Neural cell (in vitro differentiated cells): ENCODE measurements at regions not wholly inside any gene's neighbourhood (a gene's known extent, or its start where the extent isn't known, plus 50 kb on each side); places are given as distances from the start of the nearest gene placed in this dataset.

Source experiments
- H2AFZ ChIP-seq: fragments of 200-600, 300-800 bp; sonication (generic), shearing (Covaris generic); 2 replicates; pipeline ENCODE4 v1.6.0; 2014; ENCODE audit warnings: low read depth, mild to moderate bottlenecking, antibody characterized with exemption, low read length, moderate library complexity
- H3F3A ChIP-seq: fragments of 200-600 bp; shearing (Covaris generic); 2 replicates; pipeline ENCODE4 v1.6.1; 2016; ENCODE audit warnings: mild to moderate bottlenecking, moderate library complexity, mixed read lengths, antibody characterized with exemption, low read length; ENCODE audit not compliant: insufficient read depth, poor library complexity, severe bottlenecking
- H3K27ac ChIP-seq: fragments of 200-600, 300-800 bp; sonication (generic), shearing (Covaris generic); 2 replicates; pipeline ENCODE4 v1.5.1; 2014; ENCODE audit warnings: mild to moderate bottlenecking, low read length, moderate library complexity
- H3K27me3 ChIP-seq: fragments of 300-800, 200-600 bp; sonication (generic), shearing (Covaris generic); 2 replicates; pipeline ENCODE4 v1.6.0; 2014; ENCODE audit warnings: mild to moderate bottlenecking, low read depth, low read length, moderate library complexity; ENCODE audit not compliant: insufficient read depth
- H3K36me3 ChIP-seq: fragments of 300-800, 200-600 bp; sonication (generic), shearing (Covaris generic); 2 replicates; pipeline ENCODE4 v1.5.1; 2014; ENCODE audit warnings: mild to moderate bottlenecking, antibody characterized with exemption, low read length, moderate library complexity; ENCODE audit not compliant: insufficient read depth
- H3K4me2 ChIP-seq: fragments of 300-800, 200-600 bp; sonication (generic), shearing (Covaris generic); 2 replicates; pipeline ENCODE4 v1.6.0; 2014; ENCODE audit warnings: mild to moderate bottlenecking, low read length
- H3K4me3 ChIP-seq: fragments of 300-800, 200-600 bp; sonication (generic), shearing (Covaris generic); 2 replicates; pipeline ENCODE4 v1.5.1; 2014; ENCODE audit warnings: mild to moderate bottlenecking, low read length, moderate library complexity
- H3K79me2 ChIP-seq: fragments of 200-600 bp; shearing (Covaris generic); replicated peaks from 2 replicates; pipeline ENCODE4 v1.6.0; 2014; ENCODE audit warnings: mild to moderate bottlenecking, low read length, moderate library complexity; ENCODE audit not compliant: insufficient read depth
- H3K9ac ChIP-seq: fragments of 300-800, 200-600 bp; sonication (generic), shearing (Covaris generic); 2 replicates; pipeline ENCODE4 v1.6.1; 2016; ENCODE audit warnings: mild to moderate bottlenecking, low read length, mixed read lengths
- H3K9me2 ChIP-seq: fragments of 200-600 bp; shearing (Covaris generic); 2 replicates; pipeline ENCODE4 v1.6.1; 2016; ENCODE audit warnings: mild to moderate bottlenecking, low read length, mixed read lengths; ENCODE audit not compliant: insufficient read depth
- H3K9me3 ChIP-seq: fragments of 200-600, 300-800 bp; sonication (generic), shearing (Covaris generic); 2 replicates; pipeline ENCODE4 v1.6.1; 2016; ENCODE audit warnings: mild to moderate bottlenecking, mixed run types, low read length, moderate library complexity, mixed read lengths
- H4K20me1 ChIP-seq: fragments of 200-600 bp; shearing (Covaris generic); 2 replicates; pipeline ENCODE4 v1.6.1; 2016; ENCODE audit warnings: mild to moderate bottlenecking, mixed run types; ENCODE audit not compliant: insufficient read depth
- EP300 ChIP-seq: fragments of 450-650 bp; conservative IDR thresholded peaks from 2 replicates; pipeline ENCODE4 v1.6.1; 2014; ENCODE audit warnings: antibody characterized with exemption, mild to moderate bottlenecking, moderate library complexity; ENCODE audit not compliant: poor library complexity, severe bottlenecking
- EZH2 ChIP-seq: fragments of 200-600, 300-800 bp; shearing (Covaris generic), sonication (generic); IDR thresholded peaks from 2 replicates; pipeline ENCODE4 v1.6.1; 2014; ENCODE audit warnings: antibody characterized with exemption, low read length, borderline replicate concordance, mild to moderate bottlenecking; ENCODE audit not compliant: insufficient read depth, poor library complexity, severe bottlenecking
- MXI1 ChIP-seq: fragments of 450-650 bp; conservative IDR thresholded peaks from 2 replicates; pipeline ENCODE4 v1.6.1; 2014; ENCODE audit warnings: antibody characterized with exemption, mild to moderate bottlenecking; ENCODE audit not compliant: poor library complexity, severe bottlenecking
- POLR2AphosphoS5 ChIP-seq: IDR thresholded peaks from 2 replicates; pipeline ENCODE4 v1.6.1; 2012
- RAD21 ChIP-seq: fragments of 450-650 bp; conservative IDR thresholded peaks from 2 replicates; pipeline ENCODE4 v1.6.1; 2014; ENCODE audit warnings: antibody characterized with exemption, mild to moderate bottlenecking, moderate library complexity
- SMC3 ChIP-seq: fragments of 450-650 bp; conservative IDR thresholded peaks from 2 replicates; pipeline ENCODE4 v1.6.1; 2014; ENCODE audit warnings: antibody characterized with exemption, mild to moderate bottlenecking, moderate library complexity; ENCODE audit not compliant: poor library complexity
- TAF1 ChIP-seq: IDR thresholded peaks from 2 replicates; pipeline ENCODE4 v1.6.1; 2012; ENCODE audit warnings: low read depth
- TF ChIP-seq, protein P1 (sequence below): fragments of 450-650 bp; IDR thresholded peaks from 2 replicates; pipeline ENCODE4 v1.5.1; 2014; ENCODE audit warnings: antibody characterized with exemption, mild to moderate bottlenecking, moderate library complexity; ENCODE audit not compliant: poor library complexity, severe bottlenecking
- TF ChIP-seq, protein P2 (sequence below): IDR thresholded peaks from 2 replicates; pipeline ENCODE4 v1.6.1; 2012; ENCODE audit warnings: borderline replicate concordance

DNA sequence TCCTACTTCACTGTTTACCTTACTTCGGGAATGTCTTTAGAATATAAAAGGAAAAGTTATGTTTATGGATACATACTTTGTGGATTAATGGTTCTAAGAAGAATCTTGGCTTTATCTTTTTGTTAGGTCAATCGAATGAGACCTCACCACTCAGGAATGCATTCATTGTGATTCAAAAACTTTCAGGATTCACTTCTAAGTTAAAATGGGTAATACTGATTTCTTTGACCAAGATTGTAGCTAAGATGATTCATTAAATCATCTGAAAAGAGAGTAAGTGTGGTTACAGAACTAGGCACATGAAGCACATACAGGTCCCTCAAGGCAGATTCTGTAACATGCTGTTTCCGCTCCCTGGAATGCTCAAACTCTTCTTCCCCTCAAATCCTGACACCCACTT is 716.4 kb downstream of the KCNA4 start:
- H3K27me3 ChIP-seq = no peaks in the 10 kb centered on the region
- TF ChIP-seq EP300 (no peak), MXI1 (no peak), EZH2 (no peak), SMC3 (no peak), TAF1 (no peak), POLR2AphosphoS5 (no peak), RAD21 (no peak)
- TF ChIP-seq, protein P1, sequence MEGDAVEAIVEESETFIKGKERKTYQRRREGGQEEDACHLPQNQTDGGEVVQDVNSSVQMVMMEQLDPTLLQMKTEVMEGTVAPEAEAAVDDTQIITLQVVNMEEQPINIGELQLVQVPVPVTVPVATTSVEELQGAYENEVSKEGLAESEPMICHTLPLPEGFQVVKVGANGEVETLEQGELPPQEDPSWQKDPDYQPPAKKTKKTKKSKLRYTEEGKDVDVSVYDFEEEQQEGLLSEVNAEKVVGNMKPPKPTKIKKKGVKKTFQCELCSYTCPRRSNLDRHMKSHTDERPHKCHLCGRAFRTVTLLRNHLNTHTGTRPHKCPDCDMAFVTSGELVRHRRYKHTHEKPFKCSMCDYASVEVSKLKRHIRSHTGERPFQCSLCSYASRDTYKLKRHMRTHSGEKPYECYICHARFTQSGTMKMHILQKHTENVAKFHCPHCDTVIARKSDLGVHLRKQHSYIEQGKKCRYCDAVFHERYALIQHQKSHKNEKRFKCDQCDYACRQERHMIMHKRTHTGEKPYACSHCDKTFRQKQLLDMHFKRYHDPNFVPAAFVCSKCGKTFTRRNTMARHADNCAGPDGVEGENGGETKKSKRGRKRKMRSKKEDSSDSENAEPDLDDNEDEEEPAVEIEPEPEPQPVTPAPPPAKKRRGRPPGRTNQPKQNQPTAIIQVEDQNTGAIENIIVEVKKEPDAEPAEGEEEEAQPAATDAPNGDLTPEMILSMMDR = no peak
- TF ChIP-seq, protein P2, sequence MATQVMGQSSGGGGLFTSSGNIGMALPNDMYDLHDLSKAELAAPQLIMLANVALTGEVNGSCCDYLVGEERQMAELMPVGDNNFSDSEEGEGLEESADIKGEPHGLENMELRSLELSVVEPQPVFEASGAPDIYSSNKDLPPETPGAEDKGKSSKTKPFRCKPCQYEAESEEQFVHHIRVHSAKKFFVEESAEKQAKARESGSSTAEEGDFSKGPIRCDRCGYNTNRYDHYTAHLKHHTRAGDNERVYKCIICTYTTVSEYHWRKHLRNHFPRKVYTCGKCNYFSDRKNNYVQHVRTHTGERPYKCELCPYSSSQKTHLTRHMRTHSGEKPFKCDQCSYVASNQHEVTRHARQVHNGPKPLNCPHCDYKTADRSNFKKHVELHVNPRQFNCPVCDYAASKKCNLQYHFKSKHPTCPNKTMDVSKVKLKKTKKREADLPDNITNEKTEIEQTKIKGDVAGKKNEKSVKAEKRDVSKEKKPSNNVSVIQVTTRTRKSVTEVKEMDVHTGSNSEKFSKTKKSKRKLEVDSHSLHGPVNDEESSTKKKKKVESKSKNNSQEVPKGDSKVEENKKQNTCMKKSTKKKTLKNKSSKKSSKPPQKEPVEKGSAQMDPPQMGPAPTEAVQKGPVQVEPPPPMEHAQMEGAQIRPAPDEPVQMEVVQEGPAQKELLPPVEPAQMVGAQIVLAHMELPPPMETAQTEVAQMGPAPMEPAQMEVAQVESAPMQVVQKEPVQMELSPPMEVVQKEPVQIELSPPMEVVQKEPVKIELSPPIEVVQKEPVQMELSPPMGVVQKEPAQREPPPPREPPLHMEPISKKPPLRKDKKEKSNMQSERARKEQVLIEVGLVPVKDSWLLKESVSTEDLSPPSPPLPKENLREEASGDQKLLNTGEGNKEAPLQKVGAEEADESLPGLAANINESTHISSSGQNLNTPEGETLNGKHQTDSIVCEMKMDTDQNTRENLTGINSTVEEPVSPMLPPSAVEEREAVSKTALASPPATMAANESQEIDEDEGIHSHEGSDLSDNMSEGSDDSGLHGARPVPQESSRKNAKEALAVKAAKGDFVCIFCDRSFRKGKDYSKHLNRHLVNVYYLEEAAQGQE = no peak
- no peaks in the 10 kb centered on the region for H3K79me2 ChIP-seq
- H3K27ac ChIP-seq = no peak overlapping the region
- H2AFZ ChIP-seq = no peak overlapping the region
- H3K4me3 ChIP-seq = no peak overlapping the region
- H3K36me3 ChIP-seq = no peaks in the 10 kb centered on the region
- no peak overlapping the region for H3K4me2 ChIP-seq
- H3K9me2 ChIP-seq = no peaks in the 10 kb centered on the region
- H3K9ac ChIP-seq = no peak overlapping the region
- no peaks in the 10 kb centered on the region for H3K9me3 ChIP-seq
- no peaks in the 10 kb centered on the region for H4K20me1 ChIP-seq
- H3F3A ChIP-seq = no peaks in the 10 kb centered on the region

DNA sequence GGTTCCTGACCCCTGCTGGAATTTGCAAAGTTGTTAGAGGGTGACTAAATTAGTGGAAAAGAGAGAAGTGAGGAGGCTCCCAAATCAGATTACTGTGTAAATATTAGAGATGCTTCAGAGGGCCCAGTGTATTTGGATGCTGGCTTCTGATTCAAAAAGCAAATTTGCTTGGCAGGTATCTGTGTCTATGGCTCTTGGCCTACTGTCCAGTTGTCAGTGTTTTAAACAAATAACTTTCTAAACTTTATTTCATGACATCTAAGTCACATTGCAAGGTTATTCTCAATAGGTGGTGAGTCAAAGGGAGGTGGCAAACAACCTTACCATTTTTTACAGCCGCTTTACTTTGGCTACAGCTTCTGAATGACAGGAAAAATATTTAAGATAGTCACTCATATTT is 720.1 kb downstream of the KCNA4 start:
- Histone ChIP-seq H4K20me1 (no peaks in the 10 kb centered on the region), H3F3A (no peaks in the 10 kb centered on the region), H3K9ac (no peak overlapping the region), H3K9me3 (no peaks in the 10 kb centered on the region), H3K79me2 (no peaks in the 10 kb centered on the region), H3K4me3 (no peak overlapping the region), H2AFZ (no peak overlapping the region), H3K4me2 (no peak overlapping the region), H3K9me2 (no peaks in the 10 kb centered on the region), H3K36me3 (no peaks in the 10 kb centered on the region), H3K27ac (no peak overlapping the region), H3K27me3 (no peaks in the 10 kb centered on the region)
- no peak for TF ChIP-seq SMC3
- TF ChIP-seq, protein P2 = no peak
- TF ChIP-seq, protein P1 = no peak
- no peak for TF ChIP-seq MXI1
- no peak for TF ChIP-seq TAF1
- no peak for TF ChIP-seq RAD21
- TF ChIP-seq EP300 = no peak
- no peak for TF ChIP-seq EZH2
- no peak for TF ChIP-seq POLR2AphosphoS5
